ENCODE measurements at regions not wholly inside any gene's neighbourhood (a gene's known extent, or its start where the extent isn't known, plus 50 kb on each side); places are given as distances from the start of the nearest gene placed in this dataset.
A peak's percentile ranks its signal among the peaks of the same experiment; 100 is the strongest.

DNA sequence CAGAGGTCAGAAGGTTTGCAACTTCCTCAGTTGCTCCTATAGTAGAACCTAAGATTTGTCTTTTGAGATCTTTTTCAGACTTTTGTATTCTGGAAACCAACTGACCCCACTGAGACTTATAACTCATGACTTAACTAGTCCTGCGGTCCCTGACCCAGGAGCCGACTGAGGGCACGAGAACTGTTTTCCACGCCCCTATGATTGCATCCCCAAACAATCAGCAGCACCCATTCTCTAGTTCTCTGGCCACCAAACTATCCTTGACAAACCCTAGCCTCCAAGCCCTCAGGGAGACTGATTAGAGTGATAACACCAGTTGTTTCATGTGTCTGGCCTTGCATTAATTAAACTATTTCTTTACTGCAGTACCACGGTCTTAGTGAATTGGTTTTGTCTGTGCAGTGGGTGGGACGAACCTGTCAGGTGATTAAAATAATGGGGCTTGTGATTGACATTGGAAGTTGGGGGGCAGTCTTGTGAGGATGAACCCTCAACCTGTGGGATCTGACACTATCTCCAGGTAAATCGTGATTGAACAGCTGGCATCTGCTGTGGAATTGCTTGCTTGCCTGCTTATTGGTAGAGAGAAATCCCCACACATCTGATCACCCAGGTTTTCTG, 95.7 kb downstream of the B3GNT2 start:
- no peaks in the 10 kb centered on the region for H3K36me3 ChIP-seq (ENCODE audit: low read depth)
- H3K9me3 ChIP-seq (ENCODE audit: severe bottlenecking), result no peaks in the 10 kb centered on the region
- H3K4me1 ChIP-seq (ENCODE audit: insufficient read depth, poor library complexity, severe bottlenecking), result peaks cover 23% of the 10 kb centered on the region
- no peak overlapping the region for H3K27ac ChIP-seq (ENCODE audit: poor library complexity, severe bottlenecking)
- no peaks in the 10 kb centered on the region for H3K27me3 ChIP-seq (ENCODE audit: insufficient read depth, poor library complexity, severe bottlenecking)
- H3K4me3 ChIP-seq (ENCODE audit: severe bottlenecking), result no peak overlapping the region
- TF ChIP-seq, protein P1, sequence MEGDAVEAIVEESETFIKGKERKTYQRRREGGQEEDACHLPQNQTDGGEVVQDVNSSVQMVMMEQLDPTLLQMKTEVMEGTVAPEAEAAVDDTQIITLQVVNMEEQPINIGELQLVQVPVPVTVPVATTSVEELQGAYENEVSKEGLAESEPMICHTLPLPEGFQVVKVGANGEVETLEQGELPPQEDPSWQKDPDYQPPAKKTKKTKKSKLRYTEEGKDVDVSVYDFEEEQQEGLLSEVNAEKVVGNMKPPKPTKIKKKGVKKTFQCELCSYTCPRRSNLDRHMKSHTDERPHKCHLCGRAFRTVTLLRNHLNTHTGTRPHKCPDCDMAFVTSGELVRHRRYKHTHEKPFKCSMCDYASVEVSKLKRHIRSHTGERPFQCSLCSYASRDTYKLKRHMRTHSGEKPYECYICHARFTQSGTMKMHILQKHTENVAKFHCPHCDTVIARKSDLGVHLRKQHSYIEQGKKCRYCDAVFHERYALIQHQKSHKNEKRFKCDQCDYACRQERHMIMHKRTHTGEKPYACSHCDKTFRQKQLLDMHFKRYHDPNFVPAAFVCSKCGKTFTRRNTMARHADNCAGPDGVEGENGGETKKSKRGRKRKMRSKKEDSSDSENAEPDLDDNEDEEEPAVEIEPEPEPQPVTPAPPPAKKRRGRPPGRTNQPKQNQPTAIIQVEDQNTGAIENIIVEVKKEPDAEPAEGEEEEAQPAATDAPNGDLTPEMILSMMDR (IDR thresholded peaks at IDR 0.05; ENCODE audit: poor library complexity, severe bottlenecking), result no peak
- DNase-seq (ENCODE audit: low spot score), result no peak
- ATAC-seq (ENCODE audit: low read depth), result no peak

DNA sequence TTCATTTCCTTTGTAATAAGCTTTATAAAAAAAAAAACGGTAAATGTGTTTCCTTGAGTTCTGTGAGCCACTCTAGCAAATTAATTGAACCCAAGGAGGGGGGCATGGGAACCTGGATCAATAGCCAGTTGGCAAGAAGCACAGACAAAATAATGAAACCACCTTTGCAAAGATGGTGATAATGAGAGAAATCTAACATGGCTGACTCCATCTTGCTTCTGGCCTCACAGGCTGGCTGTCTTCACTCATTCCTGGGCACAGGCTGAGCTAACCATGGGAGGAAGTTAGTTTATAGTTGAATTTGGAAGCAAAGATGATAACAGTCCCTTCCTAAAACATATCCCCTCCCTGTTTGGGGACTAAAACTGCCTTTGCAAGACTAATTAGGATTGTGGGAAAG, 95.1 kb downstream of the B3GNT2 start:
- ATAC-seq (ENCODE audit: low read depth) (no peak), DNase-seq (ENCODE audit: low spot score) (no peak)
- Histone ChIP-seq H3K9me3 (ENCODE audit: severe bottlenecking) (no peaks in the 10 kb centered on the region), H3K27ac (ENCODE audit: poor library complexity, severe bottlenecking) (no peak overlapping the region), H3K4me1 (ENCODE audit: insufficient read depth, poor library complexity, severe bottlenecking) (peaks cover 23% of the 10 kb centered on the region), H3K27me3 (ENCODE audit: insufficient read depth, poor library complexity, severe bottlenecking) (no peaks in the 10 kb centered on the region), H3K4me3 (ENCODE audit: severe bottlenecking) (no peak overlapping the region), H3K36me3 (ENCODE audit: low read depth) (no peaks in the 10 kb centered on the region)
- TF ChIP-seq, protein P1 (IDR thresholded peaks at IDR 0.05; ENCODE audit: poor library complexity, severe bottlenecking), result no peak

DNA sequence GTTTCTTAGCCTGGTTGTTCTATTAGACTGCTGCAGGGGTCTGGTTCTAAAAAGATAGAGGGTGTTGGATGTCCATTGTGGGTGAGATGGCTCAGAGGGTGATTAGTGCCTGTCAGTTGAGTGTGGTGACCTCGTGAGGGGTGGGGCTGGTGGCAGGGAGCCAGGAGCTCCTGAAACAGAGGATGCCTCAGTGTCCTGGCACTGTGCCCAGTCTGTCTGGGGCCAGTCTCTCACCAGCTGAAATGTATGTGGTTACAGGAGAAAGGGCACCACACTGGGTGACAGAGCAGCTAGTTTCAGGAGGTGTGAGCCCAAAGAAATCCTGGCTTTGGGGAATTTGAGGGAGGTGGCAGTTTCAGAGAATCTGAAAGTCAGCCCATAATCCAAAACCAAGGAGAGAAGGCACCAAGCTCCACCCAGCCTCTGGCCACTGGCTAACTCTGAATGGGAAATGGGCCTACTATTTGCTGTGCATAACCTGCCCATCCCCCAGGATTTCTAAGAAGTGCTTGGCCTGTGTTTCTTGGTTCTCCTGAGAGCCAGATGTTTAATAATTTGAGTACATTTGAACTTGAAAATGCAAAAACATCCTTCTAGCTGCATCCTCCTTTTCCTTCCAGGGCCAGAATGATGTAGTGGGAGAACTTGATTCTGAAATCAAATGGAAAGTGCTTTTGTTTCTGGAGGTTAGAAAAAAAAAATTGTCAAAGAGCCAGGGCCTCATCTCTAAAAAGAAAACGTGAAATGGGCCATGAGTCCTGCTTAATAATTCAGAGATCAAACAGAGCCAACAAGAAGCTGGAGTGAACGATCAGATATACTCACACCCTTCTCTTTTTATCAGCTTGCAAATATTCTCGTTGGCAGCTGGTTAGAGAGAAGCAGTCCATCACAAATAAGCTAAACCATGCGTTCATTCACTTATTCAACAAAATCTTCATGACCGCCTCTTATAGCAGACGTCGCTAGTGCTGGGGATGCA, 92.3 kb downstream of the B3GNT2 start:
- TF ChIP-seq, protein P1 (IDR thresholded peaks at IDR 0.05; ENCODE audit: poor library complexity, severe bottlenecking), result no peak
- H3K4me1 ChIP-seq (ENCODE audit: insufficient read depth, poor library complexity, severe bottlenecking), result peaks cover 14% of the 10 kb centered on the region
- H3K4me3 ChIP-seq (ENCODE audit: severe bottlenecking), result no peak overlapping the region
- H3K27ac ChIP-seq (ENCODE audit: poor library complexity, severe bottlenecking), result no peak overlapping the region
- no peaks in the 10 kb centered on the region for H3K27me3 ChIP-seq (ENCODE audit: insufficient read depth, poor library complexity, severe bottlenecking)
- H3K9me3 ChIP-seq (ENCODE audit: severe bottlenecking), result no peaks in the 10 kb centered on the region
- peak; percentile 89 for DNase-seq (ENCODE audit: low spot score)
- peak; percentile 89 for ATAC-seq (ENCODE audit: low read depth)
- H3K36me3 ChIP-seq (ENCODE audit: low read depth), result no peaks in the 10 kb centered on the region

DNA sequence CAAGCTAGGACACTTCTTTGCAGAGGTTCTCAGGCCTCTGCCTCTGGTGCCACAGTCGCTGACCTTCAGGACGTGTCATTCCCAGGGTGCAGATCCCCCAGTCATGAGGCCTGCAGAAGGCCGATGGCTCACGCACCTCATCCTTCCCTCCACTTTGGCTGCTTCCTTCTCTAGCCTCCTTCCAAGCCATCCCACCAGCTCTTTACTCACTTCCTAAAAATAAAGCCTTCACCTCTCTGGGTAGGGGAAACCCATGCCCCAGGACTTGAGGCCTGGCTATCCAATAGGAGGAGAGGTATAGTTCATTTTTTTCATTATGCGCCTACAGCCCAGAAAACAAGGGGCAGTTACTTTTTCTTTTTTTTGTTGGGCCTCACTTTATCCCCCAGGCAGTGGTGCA, 91.4 kb downstream of the B3GNT2 start:
- H3K27ac ChIP-seq (ENCODE audit: poor library complexity, severe bottlenecking), result no peak overlapping the region
- DNase-seq (ENCODE audit: low spot score) (no peak), ATAC-seq (ENCODE audit: low read depth) (no peak)
- no peaks in the 10 kb centered on the region for H3K36me3 ChIP-seq (ENCODE audit: low read depth)
- peaks cover 9% of the 10 kb centered on the region for H3K4me1 ChIP-seq (ENCODE audit: insufficient read depth, poor library complexity, severe bottlenecking)
- H3K9me3 ChIP-seq (ENCODE audit: severe bottlenecking), result no peaks in the 10 kb centered on the region
- no peak overlapping the region for H3K4me3 ChIP-seq (ENCODE audit: severe bottlenecking)
- no peaks in the 10 kb centered on the region for H3K27me3 ChIP-seq (ENCODE audit: insufficient read depth, poor library complexity, severe bottlenecking)
- TF ChIP-seq, protein P1 (IDR thresholded peaks at IDR 0.05; ENCODE audit: poor library complexity, severe bottlenecking), result no peak

All from RWPE2 (cell line).